ENCODE measurements at regions not wholly inside any gene's neighbourhood (a gene's known extent, or its start where the extent isn't known, plus 50 kb on each side); places are given as distances from the start of the nearest gene placed in this dataset.
A peak's percentile ranks its signal among the peaks of the same experiment; 100 is the strongest.

GRCh38 chr13:44237881-44238421 lies 135.7 kb upstream of the SERP2 start:
- in situ Hi-C loops (cut with MboI), result no loop called here
- no peak for ATAC-seq
- WGBS (ENCODE audit: insufficient coverage, insufficient replicate concordance, low lambda C conversion rate, missing lambda C conversion rate), result 36% methylated on average over 4 of the region's 4 CpGs
- intact Hi-C loops (cut with micrococcal nuclease; ENCODE audit: unreplicated experiment), result no loop called here
- Histone ChIP-seq H3K4me2 (ENCODE audit: control insufficient read depth, insufficient read depth) (peak overlapping the region; percentile 44; the same call in 1 of the 2 replicates), H4K20me1 (ENCODE audit: control insufficient read depth, insufficient read depth) (no peaks in the 10 kb centered on the region), H3K36me3 (ENCODE audit: control insufficient read depth in 2 of 2, insufficient read depth in 2 of 2, low read length in 1 of 2) (no peaks in the 10 kb centered on the region), H3K9me3 (replicated peaks; ENCODE audit: control insufficient read depth, insufficient read depth, low read length) (no peaks in the 10 kb centered on the region), H3K27ac (ENCODE audit: control insufficient read depth, insufficient read depth) (no peak overlapping the region), H3K9ac (ENCODE audit: control insufficient read depth, insufficient read depth, low read length) (no peak overlapping the region), H3K4me3 (no peak overlapping the region), H2AFZ (ENCODE audit: control insufficient read depth, low read depth, low read length) (no peak overlapping the region), H3K4me1 (ENCODE audit: control insufficient read depth, insufficient read depth, low read length) (peaks cover 16% of the 10 kb centered on the region), H3K27me3 (replicated peaks in 1 of 2; ENCODE audit: control insufficient read depth in 2 of 2, insufficient read depth in 2 of 2, low read length in 1 of 2) (no peaks in the 10 kb centered on the region; a peak in 1 of 4 replicates), H3K79me2 (ENCODE audit: control insufficient read depth, insufficient read depth, low read length) (no peaks in the 10 kb centered on the region)
- SMC1A ChIA-PET (ENCODE audit: uncharacterized antibody, unreplicated experiment), result no interaction called here
- TF ChIP-seq CBX3 (IDR thresholded peaks at IDR 0.05; ENCODE audit: borderline replicate concordance, low read depth) (no peak), NFIC (IDR thresholded peaks at IDR 0.05; ENCODE audit: low read depth, low read length) (no peak), FOS (IDR thresholded peaks at IDR 0.05; ENCODE audit: borderline replicate concordance, extremely low read depth, insufficient read length) (no peak), CREB1 (IDR thresholded peaks at IDR 0.05; ENCODE audit: low read depth) (no peak), FOXM1 (IDR thresholded peaks at IDR 0.05; ENCODE audit: low read depth, low read length) (no peak), HDGF (IDR thresholded peaks at IDR 0.05) (no peak)
- CTCF ChIA-PET, result interaction anchor here (0.7 kb wide), 1 partner anchor 107 kb away, joined by 3 read pairs; no protein-coding TSS in a partner anchor
- no TSS peak for BruUV-seq (replicated peaks)
- RAD21 ChIA-PET (ENCODE audit: unreplicated experiment), result no interaction called here
- FAIRE-seq, result no peak
- POLR2A ChIA-PET, result no interaction called here
- no peak for DNase-seq (ENCODE audit: low read depth, low spot score)

- CTCF ChIA-PET, result no interaction called here
- in situ Hi-C loops (cut with MboI), result no loop called here
- Histone ChIP-seq H3K9me3 (replicated peaks; ENCODE audit: control insufficient read depth, insufficient read depth, low read length) (no peaks in the 10 kb centered on the region), H3K4me3 (no peak overlapping the region), H3K27ac (ENCODE audit: control insufficient read depth, insufficient read depth) (no peak overlapping the region), H3K9ac (ENCODE audit: control insufficient read depth, insufficient read depth, low read length) (no peak overlapping the region), H2AFZ (ENCODE audit: control insufficient read depth, low read depth, low read length) (no peak overlapping the region), H3K4me1 (ENCODE audit: control insufficient read depth, insufficient read depth, low read length) (peaks cover 19% of the 10 kb centered on the region), H3K27me3 (replicated peaks in 1 of 2; ENCODE audit: control insufficient read depth in 2 of 2, insufficient read depth in 2 of 2, low read length in 1 of 2) (no peaks in the 10 kb centered on the region; a peak in 1 of 4 replicates), H4K20me1 (ENCODE audit: control insufficient read depth, insufficient read depth) (no peaks in the 10 kb centered on the region; the same call in 1 of the 2 replicates), H3K36me3 (ENCODE audit: control insufficient read depth in 2 of 2, insufficient read depth in 2 of 2, low read length in 1 of 2) (no peaks in the 10 kb centered on the region), H3K79me2 (ENCODE audit: control insufficient read depth, insufficient read depth, low read length) (no peaks in the 10 kb centered on the region), H3K4me2 (ENCODE audit: control insufficient read depth, insufficient read depth) (no peak overlapping the region)
- no peak for DNase-seq (ENCODE audit: low read depth, low spot score)
- no peak for FAIRE-seq
- intact Hi-C loops (cut with micrococcal nuclease; ENCODE audit: unreplicated experiment), result loop anchor here (5.0 kb wide), 1 partner anchor 197 kb away; no protein-coding TSS in a partner anchor
- ATAC-seq, result no peak
- 95% methylated on average over 1 of the region's 1 CpG for WGBS (ENCODE audit: insufficient coverage, insufficient replicate concordance, low lambda C conversion rate, missing lambda C conversion rate)
- BruUV-seq (replicated peaks), result no TSS peak
- POLR2A ChIA-PET, result no interaction called here
- RAD21 ChIA-PET (ENCODE audit: unreplicated experiment), result no interaction called here
- TF ChIP-seq E4F1 (IDR thresholded peaks at IDR 0.05; ENCODE audit: borderline replicate concordance, partially characterized antibody) (no peak), TBL1XR1 (IDR thresholded peaks at IDR 0.05; ENCODE audit: low read depth, low read length) (no peak), YY1 (IDR thresholded peaks at IDR 0.05; ENCODE audit: low read depth, low read length) (no peak), DPF2 (IDR thresholded peaks at IDR 0.05) (no peak), RB1 (IDR thresholded peaks at IDR 0.05; ENCODE audit: borderline replicate concordance) (no peak), MYB (IDR thresholded peaks at IDR 0.05; ENCODE audit: borderline replicate concordance, low read depth, low read length) (no peak), POU2F2 (IDR thresholded peaks at IDR 0.05; ENCODE audit: borderline replicate concordance, low read depth, low read length) (no peak)
- SMC1A ChIA-PET (ENCODE audit: uncharacterized antibody, unreplicated experiment), result no interaction called here
Observed at GRCh38 chr13:44240611-44241145, 132.9 kb upstream of the SERP2 start.

Data from GM12878 (cell line).